Nephron (organoid): ENCODE measurements at regions not wholly inside any gene's neighbourhood (a gene's known extent, or its start where the extent isn't known, plus 50 kb on each side); places are given as distances from the start of the nearest gene placed in this dataset.

ENCODE experiments used
- H3K27ac Mint-ChIP-seq, 3 experiments: 2 replicates each; pipeline ENCODE4 v1.8.0; 2020; ENCODE audit warnings: mixed read lengths in 3 of 3, mild to moderate bottlenecking in 2 of 3, moderate library complexity in 1 of 3
- H3K27me3 Mint-ChIP-seq: 2 replicates; pipeline ENCODE4 v1.8.0; 2021; ENCODE audit warnings: low read depth, mild to moderate bottlenecking, moderate library complexity, mixed read lengths
- H3K36me3 Mint-ChIP-seq: 2 replicates; pipeline ENCODE4 v1.8.0; 2020; ENCODE audit warnings: low read depth, mixed read lengths
- H3K4me1 Mint-ChIP-seq: 2 replicates; pipeline ENCODE4 v1.8.0; 2020; ENCODE audit warnings: mixed read lengths
- H3K4me3 Mint-ChIP-seq, 3 experiments: 2 replicates each; pipeline ENCODE4 v1.8.0; 2020; ENCODE audit warnings: mild to moderate bottlenecking in 3 of 3, mixed read lengths in 3 of 3, moderate library complexity in 2 of 3
- H3K9me3 Mint-ChIP-seq: 2 replicates; pipeline ENCODE4 v1.8.0; 2020; ENCODE audit warnings: mixed read lengths
- TF ChIP-seq, protein P1 (sequence below), 3 experiments: fragments of 200-600 bp; sonication (generic); IDR thresholded peaks; one replicate each; pipeline ENCODE4 v1.5.0; 2021; ENCODE audit warnings: antibody characterized with exemption in 3 of 3; ENCODE audit not compliant: unreplicated experiment in 3 of 3

DNA sequence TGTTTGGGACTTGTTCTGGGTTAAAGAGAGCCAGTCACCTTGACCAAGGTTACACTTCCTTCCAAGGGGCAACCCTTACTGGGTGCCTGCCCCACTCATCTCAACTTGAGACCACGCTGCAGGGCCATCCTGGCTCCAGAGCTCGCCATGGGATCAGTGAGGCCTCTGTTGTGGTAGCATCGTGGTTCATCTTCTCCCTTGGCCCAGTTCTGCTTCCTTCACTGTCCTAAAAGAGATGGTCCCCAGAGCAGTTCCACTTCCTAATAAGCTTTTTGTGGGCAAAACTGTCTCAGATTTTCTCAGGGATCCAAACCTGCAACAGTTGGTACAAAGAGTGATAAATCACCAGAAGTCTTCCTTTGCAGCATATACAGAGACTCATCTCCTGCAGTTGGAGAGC lies 165.9 kb upstream of the TMEM260 start:
- TF ChIP-seq, protein P1, sequence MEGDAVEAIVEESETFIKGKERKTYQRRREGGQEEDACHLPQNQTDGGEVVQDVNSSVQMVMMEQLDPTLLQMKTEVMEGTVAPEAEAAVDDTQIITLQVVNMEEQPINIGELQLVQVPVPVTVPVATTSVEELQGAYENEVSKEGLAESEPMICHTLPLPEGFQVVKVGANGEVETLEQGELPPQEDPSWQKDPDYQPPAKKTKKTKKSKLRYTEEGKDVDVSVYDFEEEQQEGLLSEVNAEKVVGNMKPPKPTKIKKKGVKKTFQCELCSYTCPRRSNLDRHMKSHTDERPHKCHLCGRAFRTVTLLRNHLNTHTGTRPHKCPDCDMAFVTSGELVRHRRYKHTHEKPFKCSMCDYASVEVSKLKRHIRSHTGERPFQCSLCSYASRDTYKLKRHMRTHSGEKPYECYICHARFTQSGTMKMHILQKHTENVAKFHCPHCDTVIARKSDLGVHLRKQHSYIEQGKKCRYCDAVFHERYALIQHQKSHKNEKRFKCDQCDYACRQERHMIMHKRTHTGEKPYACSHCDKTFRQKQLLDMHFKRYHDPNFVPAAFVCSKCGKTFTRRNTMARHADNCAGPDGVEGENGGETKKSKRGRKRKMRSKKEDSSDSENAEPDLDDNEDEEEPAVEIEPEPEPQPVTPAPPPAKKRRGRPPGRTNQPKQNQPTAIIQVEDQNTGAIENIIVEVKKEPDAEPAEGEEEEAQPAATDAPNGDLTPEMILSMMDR (IDR thresholded peaks at IDR 0.05; ENCODE audit: unreplicated experiment in 3 of 3) = no peak
- H3K27me3 Mint-ChIP-seq = peaks cover 87% of the 10 kb centered on the region
- peaks cover 11% of the 10 kb centered on the region for H3K4me1 Mint-ChIP-seq
- H3K4me3 Mint-ChIP-seq = no peak overlapping the region
- peaks cover 14% of the 10 kb centered on the region for H3K9me3 Mint-ChIP-seq
- H3K27ac Mint-ChIP-seq = no peak overlapping the region
- no peaks in the 10 kb centered on the region for H3K36me3 Mint-ChIP-seq

DNA sequence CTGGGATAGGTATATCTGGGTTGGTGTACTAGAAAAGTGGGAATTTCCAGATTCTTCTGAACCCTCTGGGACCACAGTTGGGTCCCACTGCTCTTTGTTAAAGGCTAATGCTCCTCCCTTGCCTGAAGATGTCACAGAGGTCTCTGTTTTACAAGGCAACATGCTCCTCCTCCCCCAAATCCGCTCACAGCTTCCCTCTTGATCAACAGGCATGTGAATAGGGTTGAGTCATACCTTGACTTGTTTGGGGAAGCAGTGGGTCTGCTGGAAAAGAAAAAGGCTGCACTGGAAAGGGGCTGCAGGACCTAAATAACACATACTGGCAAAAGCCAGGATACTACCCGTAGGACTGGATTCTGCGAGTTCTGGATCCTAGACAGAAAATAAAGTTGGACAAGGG lies 165.4 kb upstream of the TMEM260 start:
- Mint-ChIP-seq H3K9me3 (peaks cover 10% of the 10 kb centered on the region), H3K4me1 (peaks cover 11% of the 10 kb centered on the region), H3K36me3 (no peaks in the 10 kb centered on the region), H3K4me3 (no peak overlapping the region), H3K27ac (no peak overlapping the region), H3K27me3 (peaks cover 87% of the 10 kb centered on the region)
- TF ChIP-seq, protein P1 (IDR thresholded peaks at IDR 0.05; ENCODE audit: unreplicated experiment in 3 of 3) = no peak

DNA sequence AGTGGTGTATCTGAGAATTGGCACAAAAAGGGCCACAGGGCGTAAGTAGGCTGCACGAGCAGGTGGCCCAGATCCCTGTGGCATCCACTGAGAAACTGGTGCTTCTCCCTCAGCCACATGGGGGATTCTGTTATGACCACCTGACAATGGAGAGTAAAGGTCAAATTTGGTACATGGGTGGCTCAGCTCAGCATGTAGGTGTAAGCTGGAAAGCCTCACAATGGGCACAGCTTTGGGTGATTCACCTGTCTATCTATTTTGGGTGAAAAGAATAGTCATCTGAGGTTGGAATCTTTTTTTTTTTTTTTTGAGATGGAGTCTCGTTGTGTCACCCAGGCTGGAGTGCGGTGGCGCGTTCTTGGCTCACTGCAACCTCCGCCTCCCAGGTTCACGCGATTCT lies 163.4 kb upstream of the TMEM260 start:
- peaks cover 11% of the 10 kb centered on the region for H3K4me1 Mint-ChIP-seq
- no peaks in the 10 kb centered on the region for H3K36me3 Mint-ChIP-seq
- TF ChIP-seq, protein P1 (IDR thresholded peaks at IDR 0.05; ENCODE audit: unreplicated experiment in 3 of 3) = no peak
- H3K27ac Mint-ChIP-seq = no peak overlapping the region
- no peak overlapping the region for H3K4me3 Mint-ChIP-seq
- peaks cover 85% of the 10 kb centered on the region for H3K27me3 Mint-ChIP-seq
- H3K9me3 Mint-ChIP-seq = no peaks in the 10 kb centered on the region

DNA sequence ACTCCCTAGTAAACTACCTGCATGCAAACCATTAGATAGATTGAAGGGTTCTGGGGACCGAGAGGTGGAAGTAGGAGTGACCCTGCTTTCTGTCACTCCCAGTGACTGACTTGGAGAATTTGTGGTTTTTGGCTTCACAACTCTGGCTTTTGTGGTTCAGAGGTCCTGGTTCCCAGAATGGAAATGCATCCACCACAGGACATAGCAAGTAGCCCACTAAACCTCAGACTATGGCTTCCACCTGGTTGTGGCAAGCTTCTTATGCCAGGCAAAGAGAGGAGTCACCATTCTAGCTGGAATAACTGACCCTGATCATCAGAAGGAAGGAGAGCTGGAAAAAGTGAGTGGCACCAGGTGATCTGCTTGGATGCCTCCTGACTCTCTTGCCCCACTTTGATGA lies 162.4 kb upstream of the TMEM260 start:
- no peaks in the 10 kb centered on the region for H3K36me3 Mint-ChIP-seq
- TF ChIP-seq, protein P1 (IDR thresholded peaks at IDR 0.05; ENCODE audit: unreplicated experiment in 3 of 3) = no peak

DNA sequence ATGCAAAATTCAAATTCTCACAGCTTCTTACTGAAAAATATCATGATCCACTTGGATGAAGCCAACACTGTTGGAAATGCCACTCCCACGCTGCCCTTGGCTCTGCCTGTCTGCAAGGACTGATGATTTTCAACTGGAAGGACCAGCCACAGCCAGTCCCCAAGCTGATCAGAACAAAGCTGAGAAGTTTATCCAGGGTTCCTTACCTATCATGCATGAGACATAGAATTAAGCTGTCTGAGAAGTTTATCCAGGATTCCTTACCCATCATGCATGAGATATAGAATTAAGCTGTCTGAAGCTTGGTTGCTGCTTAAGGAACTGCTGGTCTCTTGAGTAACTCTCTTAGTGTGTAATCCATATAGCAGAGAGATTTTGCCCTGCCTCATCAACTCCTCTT lies 159.8 kb upstream of the TMEM260 start:
- H3K36me3 Mint-ChIP-seq = no peaks in the 10 kb centered on the region
- H3K4me1 Mint-ChIP-seq = peaks cover 27% of the 10 kb centered on the region
- H3K4me3 Mint-ChIP-seq = no peak overlapping the region
- peaks cover 63% of the 10 kb centered on the region for H3K27me3 Mint-ChIP-seq
- no peak overlapping the region for H3K27ac Mint-ChIP-seq
- TF ChIP-seq, protein P1 (IDR thresholded peaks at IDR 0.05; ENCODE audit: unreplicated experiment in 3 of 3) = no peak
- peaks cover 2% of the 10 kb centered on the region for H3K9me3 Mint-ChIP-seq

More for the DNA sequence above, 162.4 kb upstream of the TMEM260 start:
- Mint-ChIP-seq H3K4me3 (no peak overlapping the region), H3K4me1 (peaks cover 10% of the 10 kb centered on the region), H3K27ac (no peak overlapping the region), H3K27me3 (peaks cover 78% of the 10 kb centered on the region), H3K9me3 (peaks cover 2% of the 10 kb centered on the region)

DNA sequence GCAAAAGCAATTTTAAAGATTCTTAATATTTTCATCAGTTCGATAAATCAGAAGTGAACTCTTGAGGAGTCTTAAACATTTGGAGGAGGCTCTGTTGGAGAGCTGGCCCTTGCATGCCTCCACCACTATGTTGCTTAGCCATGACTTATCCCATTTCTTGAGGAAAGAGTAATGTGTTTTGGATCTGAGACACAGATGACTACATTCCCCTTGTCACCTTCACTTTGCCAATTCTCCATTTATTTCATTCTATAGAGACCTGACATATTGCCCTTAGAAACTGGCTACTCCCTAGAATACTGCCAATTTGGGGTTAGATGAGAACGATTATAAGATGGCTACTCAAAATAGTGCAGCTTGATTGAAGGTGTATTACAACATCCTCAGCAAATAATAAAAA lies 157.4 kb upstream of the TMEM260 start:
- Mint-ChIP-seq H3K36me3 (no peaks in the 10 kb centered on the region), H3K4me1 (peaks cover 27% of the 10 kb centered on the region), H3K27ac (peak overlapping the region in 1 of 3 experiments; percentile 67), H3K4me3 (no peak overlapping the region), H3K27me3 (peaks cover 39% of the 10 kb centered on the region), H3K9me3 (peaks cover 2% of the 10 kb centered on the region)
- TF ChIP-seq, protein P1 (IDR thresholded peaks at IDR 0.05; ENCODE audit: unreplicated experiment in 3 of 3) = no peak
